ENCODE measurements at regions not wholly inside any gene's neighbourhood (a gene's known extent, or its start where the extent isn't known, plus 50 kb on each side); places are given as distances from the start of the nearest gene placed in this dataset.

GRCh38 chr7:137172105-137172590 is 171.4 kb downstream of the PTN start:
- DNase-seq, result peak in 1 of 2 experiments; percentile 48

- peak; percentile 32 to 65 for DNase-seq
Observed at GRCh38 chr7:137169282-137169698, 174.2 kb downstream of the PTN start.

GRCh38 chr7:137167609-137168008 is 175.9 kb downstream of the PTN start:
- DNase-seq, result no peak

- no peak for DNase-seq
Observed at GRCh38 chr7:137166363-137166762, 177.2 kb downstream of the PTN start.

- no peak for DNase-seq
Observed at GRCh38 chr7:137165786-137166185, 177.7 kb downstream of the PTN start.

GRCh38 chr7:137165241-137165640 is 178.3 kb downstream of the PTN start:
- no peak for DNase-seq

- no peak for DNase-seq
Observed at GRCh38 chr7:137164251-137164650, 179.3 kb downstream of the PTN start.

GRCh38 chr7:137160236-137160635 is 183.3 kb downstream of the PTN start:
- no peak for DNase-seq

GRCh38 chr7:137157256-137157655 is 186.3 kb downstream of the PTN start:
- no peak for DNase-seq

GRCh38 chr7:137151690-137152052 is 191.9 kb downstream of the PTN start:
- no peak for DNase-seq

GRCh38 chr7:137151041-137151689 is 192.4 kb downstream of the PTN start:
- no peak for DNase-seq

GRCh38 chr7:137147338-137147720 is 196.2 kb downstream of the PTN start:
- DNase-seq, result no peak

GRCh38 chr7:137146552-137147337 is 196.8 kb downstream of the PTN start:
- no peak for DNase-seq

GRCh38 chr7:137146012-137146455 is 197.5 kb downstream of the PTN start:
- DNase-seq, result no peak

GRCh38 chr7:137142376-137142775 is 201.2 kb downstream of the PTN start:
- DNase-seq, result no peak

- no peak for DNase-seq
Observed at GRCh38 chr7:137135654-137136350, 207.7 kb downstream of the PTN start.

- DNase-seq, result no peak
Observed at GRCh38 chr7:137130751-137131158, 212.8 kb downstream of the PTN start.

- no peak for DNase-seq
Observed at GRCh38 chr7:137129025-137129424, 214.5 kb downstream of the PTN start.

GRCh38 chr7:137127806-137128205 is 215.7 kb downstream of the PTN start:
- DNase-seq, result no peak

- no peak for DNase-seq
Observed at GRCh38 chr7:137127058-137127457, 216.5 kb downstream of the PTN start.

- no peak for DNase-seq
Observed at GRCh38 chr7:137122145-137122544, 221.4 kb downstream of the PTN start.

- no peak for DNase-seq
Observed at GRCh38 chr7:137120690-137121089, 222.8 kb downstream of the PTN start.

- DNase-seq, result no peak
Observed at GRCh38 chr7:137110535-137110934, 233.0 kb downstream of the PTN start.

- DNase-seq, result no peak
Observed at GRCh38 chr7:137110091-137110509, 233.4 kb downstream of the PTN start.
